ENCODE measurements at regions not wholly inside any gene's neighbourhood (a gene's known extent, or its start where the extent isn't known, plus 50 kb on each side); places are given as distances from the start of the nearest gene placed in this dataset.

DNA sequence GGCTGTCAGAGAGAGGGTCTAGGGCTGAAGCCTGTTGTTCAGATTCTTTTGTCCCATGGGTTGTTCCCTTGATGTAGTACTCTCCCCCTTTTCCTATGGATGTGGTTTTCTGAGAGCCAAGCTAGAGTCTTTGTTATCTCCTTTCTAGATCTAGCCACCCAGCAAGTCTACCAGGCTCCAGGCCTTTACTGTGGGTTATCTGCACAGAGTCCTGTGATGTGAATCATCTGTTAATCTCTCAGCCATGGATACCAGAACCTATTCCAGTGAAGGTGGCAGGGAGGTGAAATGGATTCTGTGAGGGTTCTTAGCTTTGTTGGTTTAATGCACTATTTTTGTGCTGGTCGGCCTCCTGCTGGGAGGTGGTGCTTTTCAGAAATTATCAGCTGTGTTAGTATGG lies 109.5 kb downstream of the PRR32 start:
- no peaks in the 10 kb centered on the region for H3K4me1 ChIP-seq (replicated peaks in 1 of 4; ENCODE audit: control insufficient read depth in 3 of 4, insufficient read depth in 4 of 4, low read length in 3 of 4)
- H3K23ac ChIP-seq (ENCODE audit: insufficient read length): no peak overlapping the region
- ChIA-PET CTCF (ENCODE audit: partially characterized antibody) (no interaction called here), POLR2A (ENCODE audit: partially characterized antibody) (no interaction called here)
- no peaks in the 10 kb centered on the region for H3K79me1 ChIP-seq (ENCODE audit: low read depth, low read length)
- H4K8ac ChIP-seq (ENCODE audit: extremely low read depth, insufficient read depth, low read length): no peak overlapping the region
- no peaks in the 10 kb centered on the region for H3K79me2 ChIP-seq (ENCODE audit: control insufficient read depth in 1 of 2, insufficient read depth in 2 of 2, low read length in 2 of 2)
- H2AFZ ChIP-seq (ENCODE audit: low read length): no peak overlapping the region
- H3K23me2 ChIP-seq (ENCODE audit: low read depth, low read length): no peaks in the 10 kb centered on the region
- no peak overlapping the region for H3K4ac ChIP-seq (replicated peaks; ENCODE audit: insufficient read length, low read depth, low read length)
- H3K18ac ChIP-seq (ENCODE audit: extremely low read depth, low read length): no peak overlapping the region
- H3K56ac ChIP-seq (replicated peaks; ENCODE audit: insufficient read length, low read depth, low read length): no peak overlapping the region
- no peak overlapping the region for H3K9ac ChIP-seq (replicated peaks in 1 of 4; ENCODE audit: extremely low read depth in 1 of 4, low read depth in 3 of 4, low read length in 3 of 4)
- no peak overlapping the region for H3K4me2 ChIP-seq (ENCODE audit: insufficient read depth in 1 of 2, low read depth in 2 of 2, low read length in 2 of 2)
- H3K27ac ChIP-seq (ENCODE audit: low read depth, low read length): no peak overlapping the region
- H3K9me3 ChIP-seq (ENCODE audit: insufficient read depth in 2 of 2, low read depth in 1 of 2, low read length in 1 of 2): no peaks in the 10 kb centered on the region
- H3K36me3 ChIP-seq (ENCODE audit: control insufficient read depth in 2 of 4, insufficient read depth in 4 of 4, low read length in 3 of 4): no peaks in the 10 kb centered on the region
- H2BK20ac ChIP-seq (ENCODE audit: low read length): no peak overlapping the region
- H3K14ac ChIP-seq (ENCODE audit: insufficient read length): no peak overlapping the region
- no peak overlapping the region for H2BK15ac ChIP-seq (ENCODE audit: low read length)
- FAIRE-seq: no peak
- H2BK5ac ChIP-seq (ENCODE audit: low read depth, low read length): no peak overlapping the region
- H3K27me3 ChIP-seq (replicated peaks in 1 of 4; ENCODE audit: control insufficient read depth in 3 of 4, extremely low read depth in 1 of 4, insufficient read depth in 3 of 4, low read length in 3 of 4): no peaks in the 10 kb centered on the region
- no peak overlapping the region for H4K91ac ChIP-seq (replicated peaks; ENCODE audit: insufficient read length, low read length)
- H2AK5ac ChIP-seq (ENCODE audit: low read depth, low read length): no peak overlapping the region
- no peak overlapping the region for H2BK12ac ChIP-seq (ENCODE audit: low read depth, low read length)
- H3K4me3 ChIP-seq (ENCODE audit: extremely low read depth in 1 of 4, insufficient read depth in 2 of 4, low read depth in 3 of 4, low read length in 4 of 4): no peak overlapping the region
- 100% methylated on average over 1 of the region's 1 CpG; no CpG with 5 or more reads in 1 of the 2 experiments for WGBS, 2 experiments (ENCODE audit: extremely low coverage in 1 of 2, insufficient coverage in 1 of 2, insufficient read length in 1 of 2, insufficient replicate concordance in 2 of 2, low coverage in 1 of 2, low lambda C conversion rate in 2 of 2, missing lambda C conversion rate in 1 of 2)
- no peak for DNase-seq (ENCODE audit: low read depth in 1 of 2, low spot score in 2 of 2)
- no peak overlapping the region for H2BK120ac ChIP-seq (replicated peaks; ENCODE audit: low read depth, low read length)
- H4K5ac ChIP-seq (ENCODE audit: insufficient read length, low read depth, low read length): no peak overlapping the region
- H4K20me1 ChIP-seq (replicated peaks in 1 of 2; ENCODE audit: control insufficient read depth in 1 of 2, insufficient read depth in 2 of 2, low read length in 2 of 2): no peaks in the 10 kb centered on the region
- no peak for TF ChIP-seq SRF (IDR thresholded peaks at IDR 0.05; ENCODE audit: low read depth, low read length)

All from H1 (cell line).